ENCODE measurements at regions not wholly inside any gene's neighbourhood (a gene's known extent, or its start where the extent isn't known, plus 50 kb on each side); places are given as distances from the start of the nearest gene placed in this dataset.

DNA sequence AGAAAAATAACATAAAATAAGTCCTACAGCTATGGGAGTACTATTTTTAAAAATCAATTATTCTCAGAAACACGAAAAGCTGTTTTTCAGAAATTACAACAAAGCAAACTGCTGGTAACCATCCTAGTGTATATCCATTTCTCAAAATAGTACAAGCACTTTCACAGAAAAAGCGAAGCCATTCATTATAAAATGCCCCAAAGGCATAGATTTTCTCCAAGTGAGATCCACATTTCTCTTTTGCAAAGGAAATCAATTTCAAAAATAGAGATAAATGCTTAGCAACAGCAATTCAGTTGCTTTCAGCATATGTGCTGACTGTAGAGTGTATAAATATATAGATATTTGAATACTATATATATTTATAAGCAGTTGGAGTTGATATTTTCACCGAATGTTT lies 1266.3 kb downstream of the SI start:
- TF ChIP-seq GATA2 (IDR thresholded peaks at IDR 0.05; ENCODE audit: low read depth, low read length) (no peak), GATA3 (IDR thresholded peaks at IDR 0.05; ENCODE audit: low read depth, low read length) (no peak)

DNA sequence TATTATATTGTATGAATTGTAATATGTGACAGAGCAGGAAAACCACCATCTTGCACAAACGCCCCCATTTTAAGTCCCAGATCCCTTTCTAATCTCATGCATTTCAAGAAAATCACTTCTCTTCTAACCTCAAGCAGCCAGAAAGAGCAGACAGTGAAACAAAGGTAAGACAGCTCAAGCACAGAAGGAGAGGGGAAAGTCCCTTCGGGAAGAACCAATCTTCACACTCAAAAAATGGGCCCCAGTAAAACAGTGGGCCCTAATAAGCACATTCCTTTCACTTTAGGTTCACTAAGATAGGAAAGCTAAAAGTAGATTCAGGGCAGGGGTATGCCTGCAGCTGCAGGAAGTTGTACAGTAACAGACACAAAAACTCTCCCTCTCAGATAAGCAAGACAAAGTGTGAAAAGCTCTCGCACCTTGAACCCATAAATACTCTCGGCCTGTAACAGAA lies 1268.7 kb downstream of the SI start:
- TF ChIP-seq GATA3 (IDR thresholded peaks at IDR 0.05; ENCODE audit: low read depth, low read length): no peak
- TF ChIP-seq GATA2 (IDR thresholded peaks at IDR 0.05; ENCODE audit: low read depth, low read length): no peak

- TF ChIP-seq GATA2 (IDR thresholded peaks at IDR 0.05; ENCODE audit: low read depth, low read length): no peak
- TF ChIP-seq GATA3 (IDR thresholded peaks at IDR 0.05; ENCODE audit: low read depth, low read length): no peak
These were observed 1291.9 kb downstream of the SI start for GRCh38 chr3:163786416-163786815.

- TF ChIP-seq GATA3 (IDR thresholded peaks at IDR 0.05; ENCODE audit: low read depth, low read length) (no peak), GATA2 (IDR thresholded peaks at IDR 0.05; ENCODE audit: low read depth, low read length) (no peak)
These were observed 1292.6 kb downstream of the SI start for GRCh38 chr3:163785693-163786092.

GRCh38 chr3:163779396-163780344 lies 1298.6 kb downstream of the SI start:
- no peak for TF ChIP-seq GATA3 (IDR thresholded peaks at IDR 0.05; ENCODE audit: low read depth, low read length)
- TF ChIP-seq GATA2 (IDR thresholded peaks at IDR 0.05; ENCODE audit: low read depth, low read length): no peak

DNA sequence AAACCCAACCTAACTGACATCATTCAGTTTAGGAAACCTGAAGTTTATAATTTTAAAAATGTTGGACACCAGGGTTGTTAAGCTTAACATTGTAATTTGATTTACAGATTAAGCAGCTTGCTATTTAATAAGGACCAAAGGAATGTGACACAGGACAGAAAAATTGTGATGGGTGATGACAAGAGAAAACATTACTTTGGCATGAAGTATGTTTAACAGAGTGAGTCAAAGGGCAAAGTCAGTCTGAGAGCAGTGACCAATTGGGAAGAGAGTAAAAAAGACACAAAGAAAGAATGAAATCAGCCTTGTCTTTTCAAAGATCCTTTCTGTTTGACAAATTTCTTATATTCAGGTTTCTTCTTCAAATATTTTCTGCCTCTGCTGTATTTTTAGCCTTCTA lies 1301.6 kb downstream of the SI start:
- TF ChIP-seq GATA3 (IDR thresholded peaks at IDR 0.05; ENCODE audit: low read depth, low read length) (no peak), GATA2 (IDR thresholded peaks at IDR 0.05; ENCODE audit: low read depth, low read length) (no peak)

DNA sequence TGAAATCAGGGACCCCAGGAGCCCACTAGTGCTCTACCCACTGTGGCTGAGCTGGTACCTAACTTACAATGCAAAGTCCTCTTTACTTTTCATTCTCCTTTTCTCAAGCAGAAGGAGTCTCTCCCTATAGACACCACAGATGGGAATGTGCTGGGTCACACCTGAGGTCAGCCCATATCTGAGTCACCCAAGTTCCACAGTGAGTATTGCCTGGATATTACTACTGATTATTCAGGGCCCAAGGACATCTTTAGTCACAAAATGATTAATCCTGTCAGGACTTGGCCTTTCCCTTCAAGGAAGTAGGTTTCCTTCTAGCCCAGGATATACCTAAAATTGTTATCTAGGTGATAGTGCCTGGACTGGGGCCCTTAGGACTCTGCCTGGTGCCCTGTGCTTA lies 1305.2 kb downstream of the SI start:
- no peak for TF ChIP-seq GATA2 (IDR thresholded peaks at IDR 0.05; ENCODE audit: low read depth, low read length)
- TF ChIP-seq GATA3 (IDR thresholded peaks at IDR 0.05; ENCODE audit: low read depth, low read length): no peak

GRCh38 chr3:163768048-163768447 lies 1310.2 kb downstream of the SI start:
- TF ChIP-seq GATA2 (IDR thresholded peaks at IDR 0.05; ENCODE audit: low read depth, low read length): no peak
- TF ChIP-seq GATA3 (IDR thresholded peaks at IDR 0.05; ENCODE audit: low read depth, low read length): no peak

DNA sequence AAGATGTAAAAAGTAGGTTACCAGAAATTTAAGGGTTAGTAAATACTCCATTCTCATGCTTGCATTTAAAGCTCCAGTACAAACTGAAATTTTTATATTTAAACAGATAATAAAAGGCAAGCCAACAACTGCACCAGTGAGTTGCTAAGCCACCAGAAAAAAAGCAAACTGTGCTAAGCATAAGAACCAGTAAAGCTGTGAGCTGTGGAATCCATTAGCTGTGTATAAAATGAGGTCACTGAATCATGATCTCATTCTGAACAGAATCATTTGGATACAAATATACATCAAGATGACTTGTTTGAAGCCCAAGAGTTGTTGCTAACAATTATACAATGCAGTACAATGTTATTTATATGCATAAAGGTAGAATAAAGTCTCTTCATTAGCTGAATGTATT lies 1312.2 kb downstream of the SI start:
- TF ChIP-seq GATA3 (IDR thresholded peaks at IDR 0.05; ENCODE audit: low read depth, low read length): no peak
- no peak for TF ChIP-seq GATA2 (IDR thresholded peaks at IDR 0.05; ENCODE audit: low read depth, low read length)

GRCh38 chr3:163753033-163753432 lies 1325.3 kb downstream of the SI start:
- TF ChIP-seq GATA3 (IDR thresholded peaks at IDR 0.05; ENCODE audit: low read depth, low read length) (no peak), GATA2 (IDR thresholded peaks at IDR 0.05; ENCODE audit: low read depth, low read length) (no peak)

DNA sequence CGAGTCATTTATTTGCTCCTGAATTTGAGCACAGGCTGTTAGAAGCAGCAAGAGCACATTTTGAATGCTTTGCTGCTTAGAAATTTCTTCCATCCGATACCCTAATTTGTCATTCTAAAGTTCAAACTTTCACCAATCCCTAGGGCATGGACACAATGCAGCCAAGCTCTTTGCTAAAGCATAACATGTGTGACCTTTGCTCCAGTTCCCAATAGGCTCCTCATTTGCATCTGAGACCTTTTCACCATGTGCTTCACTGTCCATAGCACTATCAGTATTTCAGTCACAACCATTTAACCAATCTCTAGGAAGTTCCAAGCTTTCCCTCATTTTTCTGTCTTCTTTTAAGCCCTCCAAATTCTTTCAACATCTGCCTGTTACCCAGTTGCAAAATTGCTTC lies 1333.1 kb downstream of the SI start:
- no peak for TF ChIP-seq GATA2 (IDR thresholded peaks at IDR 0.05; ENCODE audit: low read depth, low read length)
- TF ChIP-seq GATA3 (IDR thresholded peaks at IDR 0.05; ENCODE audit: low read depth, low read length): no peak

DNA sequence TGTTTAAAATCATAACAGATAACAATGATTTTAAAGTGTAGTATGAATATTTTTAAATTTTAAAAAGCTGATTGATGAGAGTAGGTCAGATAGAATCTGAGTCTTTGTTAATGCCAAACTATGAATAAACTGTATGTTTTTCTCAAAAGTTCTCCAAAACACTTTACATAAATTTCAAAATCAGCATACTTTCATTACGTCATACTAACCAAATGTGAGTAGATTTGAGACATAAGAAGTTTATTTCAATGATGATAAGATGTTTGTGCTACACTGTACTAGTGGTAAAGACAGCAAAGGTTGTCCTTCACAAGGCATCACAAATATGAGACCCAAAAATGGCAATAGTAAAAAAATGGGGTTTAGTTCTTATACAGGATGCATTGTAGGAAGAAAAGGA lies 1342.9 kb downstream of the SI start:
- no peak for TF ChIP-seq GATA2 (IDR thresholded peaks at IDR 0.05; ENCODE audit: low read depth, low read length)
- no peak for TF ChIP-seq GATA3 (IDR thresholded peaks at IDR 0.05; ENCODE audit: low read depth, low read length)

DNA sequence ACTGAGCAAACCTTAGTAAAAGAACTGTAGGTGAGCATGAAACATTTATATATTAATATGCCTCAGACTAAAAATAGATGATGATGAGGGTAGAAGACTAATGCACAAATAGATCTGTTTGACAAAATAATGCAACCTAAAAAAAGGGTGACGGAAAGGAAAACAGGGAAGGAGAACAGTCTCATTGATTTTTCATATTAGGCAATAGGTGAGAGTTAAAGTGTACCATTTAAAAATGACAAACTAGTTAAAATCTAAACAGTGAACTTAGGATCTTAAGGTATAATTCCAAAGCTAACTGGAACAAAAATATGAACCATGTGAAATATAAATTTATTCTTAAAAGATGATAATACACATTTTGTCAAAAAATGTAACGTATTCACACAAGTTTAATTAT lies 1347.6 kb downstream of the SI start:
- TF ChIP-seq GATA3 (IDR thresholded peaks at IDR 0.05; ENCODE audit: low read depth, low read length): no peak
- no peak for TF ChIP-seq GATA2 (IDR thresholded peaks at IDR 0.05; ENCODE audit: low read depth, low read length)

DNA sequence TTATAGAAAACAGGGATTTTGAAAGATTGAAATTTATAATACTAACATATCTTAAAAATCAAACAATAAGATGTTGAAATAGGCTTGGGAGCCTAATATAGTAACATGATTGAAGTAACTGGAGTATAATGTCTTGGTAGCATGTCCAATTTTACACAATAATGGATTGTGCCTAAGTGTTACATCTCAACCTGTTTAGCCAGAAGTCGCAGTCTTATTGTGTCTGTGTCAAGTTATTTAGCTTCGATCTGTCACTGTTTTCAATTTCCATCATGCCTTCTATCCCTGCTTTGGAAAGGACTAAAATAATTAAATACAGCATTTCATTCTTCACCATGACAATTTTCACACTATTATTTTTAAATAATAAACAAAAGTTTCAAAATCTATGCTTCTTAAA lies 1352.2 kb downstream of the SI start:
- TF ChIP-seq GATA2 (IDR thresholded peaks at IDR 0.05; ENCODE audit: low read depth, low read length) (no peak), GATA3 (IDR thresholded peaks at IDR 0.05; ENCODE audit: low read depth, low read length) (no peak)

DNA sequence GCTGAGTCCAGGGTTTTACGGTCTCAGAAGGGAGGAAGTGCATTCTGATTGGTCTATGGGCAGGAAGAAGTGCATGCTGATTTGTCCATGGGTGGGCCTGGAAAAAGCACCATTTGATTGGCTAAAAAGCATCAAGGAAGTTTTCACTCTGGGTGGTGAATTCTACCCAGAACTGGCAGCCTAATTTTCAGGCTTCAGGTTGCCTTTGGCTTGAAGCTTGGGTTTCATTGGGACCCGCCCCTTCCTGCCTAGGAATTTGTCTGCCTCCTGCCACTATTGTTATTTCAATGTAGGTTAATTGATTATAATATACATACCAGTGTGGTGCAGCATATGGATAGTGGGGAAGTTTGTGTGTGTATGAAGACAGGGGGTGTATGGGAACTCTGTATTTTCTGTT lies 1355.9 kb downstream of the SI start:
- no peak for TF ChIP-seq GATA2 (IDR thresholded peaks at IDR 0.05; ENCODE audit: low read depth, low read length)
- no peak for TF ChIP-seq GATA3 (IDR thresholded peaks at IDR 0.05; ENCODE audit: low read depth, low read length)

Data from SH-SY5Y (cell line).